ENCODE measurements at regions not wholly inside any gene's neighbourhood (a gene's known extent, or its start where the extent isn't known, plus 50 kb on each side); places are given as distances from the start of the nearest gene placed in this dataset.

GRCh38 chr1:173424143-173424542 lies 53.0 kb upstream of the PRDX6 start:
- TF ChIP-seq CTCF (IDR thresholded peaks at IDR 0.05; ENCODE audit: insufficient read depth, low read length) (no peak), GABPA (IDR thresholded peaks at IDR 0.05; ENCODE audit: low read depth) (no peak)
